Activated CD8-positive, alpha-beta memory T cell treated with anti-CD3 and anti-CD28 coated beads, Interleukin-2, amount 50 U/mL, for 1 hour (primary cell): ENCODE measurements at regions not wholly inside any gene's neighbourhood (a gene's known extent, or its start where the extent isn't known, plus 50 kb on each side); places are given as distances from the start of the nearest gene placed in this dataset.
"Not testable (repeated sequence)": the region's sequence is repeated elsewhere in the genome, so short reads cannot be mapped to it uniquely, and the experiment has no call there.

ENCODE experiments used
- DNase-seq: peaks from one replicate; pipeline ENCODE4 v3.0.0-alpha.2; 2020; ENCODE audit errors: extremely low read depth

- DNase-seq, result no peak
Measured at GRCh38 chr9:117938896-117939295, 234.7 kb downstream of the TLR4 start.

- DNase-seq, result not testable (repeated sequence)
Measured at GRCh38 chr9:117944750-117945149, 240.5 kb downstream of the TLR4 start.

GRCh38 chr9:117945286-117945685 lies 241.1 kb downstream of the TLR4 start:
- no peak for DNase-seq

- DNase-seq, result no peak
Measured at GRCh38 chr9:117951127-117951526, 246.9 kb downstream of the TLR4 start.

- DNase-seq, result no peak
Measured at GRCh38 chr9:117952581-117952980, 248.4 kb downstream of the TLR4 start.

- no peak for DNase-seq
Measured at GRCh38 chr9:117957267-117957666, 253.1 kb downstream of the TLR4 start.

GRCh38 chr9:117958726-117959125 lies 254.5 kb downstream of the TLR4 start:
- no peak for DNase-seq

- no peak for DNase-seq
Measured at GRCh38 chr9:117963493-117964090, 259.4 kb downstream of the TLR4 start.

GRCh38 chr9:117970276-117971050 lies 266.3 kb downstream of the TLR4 start:
- no peak for DNase-seq

GRCh38 chr9:117974108-117974507 lies 269.9 kb downstream of the TLR4 start:
- DNase-seq, result no peak

- no peak for DNase-seq
Measured at GRCh38 chr9:117979914-117980313, 275.7 kb downstream of the TLR4 start.

GRCh38 chr9:117987945-117988344 lies 283.7 kb downstream of the TLR4 start:
- no peak for DNase-seq

- DNase-seq, result no peak
Measured at GRCh38 chr9:117992006-117992405, 287.8 kb downstream of the TLR4 start.

- no peak for DNase-seq
Measured at GRCh38 chr9:118000581-118000980, 296.4 kb downstream of the TLR4 start.

GRCh38 chr9:118003240-118003639 lies 299.0 kb downstream of the TLR4 start:
- no peak for DNase-seq

GRCh38 chr9:118008246-118008645 lies 304.0 kb downstream of the TLR4 start:
- no peak for DNase-seq

- DNase-seq, result no peak
Measured at GRCh38 chr9:118009614-118010013, 305.4 kb downstream of the TLR4 start.

GRCh38 chr9:118017607-118018122 lies 313.5 kb downstream of the TLR4 start:
- DNase-seq, result no peak

- no peak for DNase-seq
Measured at GRCh38 chr9:118023644-118024043, 319.4 kb downstream of the TLR4 start.

- no peak for DNase-seq
Measured at GRCh38 chr9:118028225-118028624, 324.0 kb downstream of the TLR4 start.

- no peak for DNase-seq
Measured at GRCh38 chr9:118029425-118029824, 325.2 kb downstream of the TLR4 start.

- DNase-seq, result no peak
Measured at GRCh38 chr9:118034701-118035100, 330.5 kb downstream of the TLR4 start.

GRCh38 chr9:118038713-118039112 lies 334.5 kb downstream of the TLR4 start:
- DNase-seq, result no peak
